Neural cell (in vitro differentiated cells): ENCODE measurements at regions not wholly inside any gene's neighbourhood (a gene's known extent, or its start where the extent isn't known, plus 50 kb on each side); places are given as distances from the start of the nearest gene placed in this dataset.

Source experiments
- H2AFZ ChIP-seq: fragments of 200-600, 300-800 bp; sonication (generic), shearing (Covaris generic); 2 replicates; pipeline ENCODE4 v1.6.0; 2014; ENCODE audit warnings: low read depth, mild to moderate bottlenecking, antibody characterized with exemption, low read length, moderate library complexity
- H3F3A ChIP-seq: fragments of 200-600 bp; shearing (Covaris generic); 2 replicates; pipeline ENCODE4 v1.6.1; 2016; ENCODE audit warnings: mild to moderate bottlenecking, moderate library complexity, mixed read lengths, antibody characterized with exemption, low read length; ENCODE audit not compliant: insufficient read depth, poor library complexity, severe bottlenecking
- H3K27ac ChIP-seq: fragments of 200-600, 300-800 bp; sonication (generic), shearing (Covaris generic); 2 replicates; pipeline ENCODE4 v1.5.1; 2014; ENCODE audit warnings: mild to moderate bottlenecking, low read length, moderate library complexity
- H3K27me3 ChIP-seq: fragments of 300-800, 200-600 bp; sonication (generic), shearing (Covaris generic); 2 replicates; pipeline ENCODE4 v1.6.0; 2014; ENCODE audit warnings: mild to moderate bottlenecking, low read depth, low read length, moderate library complexity; ENCODE audit not compliant: insufficient read depth
- H3K36me3 ChIP-seq: fragments of 300-800, 200-600 bp; sonication (generic), shearing (Covaris generic); 2 replicates; pipeline ENCODE4 v1.5.1; 2014; ENCODE audit warnings: mild to moderate bottlenecking, antibody characterized with exemption, low read length, moderate library complexity; ENCODE audit not compliant: insufficient read depth
- H3K4me2 ChIP-seq: fragments of 300-800, 200-600 bp; sonication (generic), shearing (Covaris generic); 2 replicates; pipeline ENCODE4 v1.6.0; 2014; ENCODE audit warnings: mild to moderate bottlenecking, low read length
- H3K4me3 ChIP-seq: fragments of 300-800, 200-600 bp; sonication (generic), shearing (Covaris generic); 2 replicates; pipeline ENCODE4 v1.5.1; 2014; ENCODE audit warnings: mild to moderate bottlenecking, low read length, moderate library complexity
- H3K79me2 ChIP-seq: fragments of 200-600 bp; shearing (Covaris generic); replicated peaks from 2 replicates; pipeline ENCODE4 v1.6.0; 2014; ENCODE audit warnings: mild to moderate bottlenecking, low read length, moderate library complexity; ENCODE audit not compliant: insufficient read depth
- H3K9ac ChIP-seq: fragments of 300-800, 200-600 bp; sonication (generic), shearing (Covaris generic); 2 replicates; pipeline ENCODE4 v1.6.1; 2016; ENCODE audit warnings: mild to moderate bottlenecking, low read length, mixed read lengths
- H3K9me2 ChIP-seq: fragments of 200-600 bp; shearing (Covaris generic); 2 replicates; pipeline ENCODE4 v1.6.1; 2016; ENCODE audit warnings: mild to moderate bottlenecking, low read length, mixed read lengths; ENCODE audit not compliant: insufficient read depth
- H3K9me3 ChIP-seq: fragments of 200-600, 300-800 bp; sonication (generic), shearing (Covaris generic); 2 replicates; pipeline ENCODE4 v1.6.1; 2016; ENCODE audit warnings: mild to moderate bottlenecking, mixed run types, low read length, moderate library complexity, mixed read lengths
- H4K20me1 ChIP-seq: fragments of 200-600 bp; shearing (Covaris generic); 2 replicates; pipeline ENCODE4 v1.6.1; 2016; ENCODE audit warnings: mild to moderate bottlenecking, mixed run types; ENCODE audit not compliant: insufficient read depth
- CTCF ChIP-seq: fragments of 450-650 bp; IDR thresholded peaks from 2 replicates; pipeline ENCODE4 v1.5.1; 2014; ENCODE audit warnings: antibody characterized with exemption, mild to moderate bottlenecking, moderate library complexity; ENCODE audit not compliant: poor library complexity, severe bottlenecking
- EP300 ChIP-seq: fragments of 450-650 bp; conservative IDR thresholded peaks from 2 replicates; pipeline ENCODE4 v1.6.1; 2014; ENCODE audit warnings: antibody characterized with exemption, mild to moderate bottlenecking, moderate library complexity; ENCODE audit not compliant: poor library complexity, severe bottlenecking
- EZH2 ChIP-seq: fragments of 200-600, 300-800 bp; shearing (Covaris generic), sonication (generic); IDR thresholded peaks from 2 replicates; pipeline ENCODE4 v1.6.1; 2014; ENCODE audit warnings: antibody characterized with exemption, low read length, borderline replicate concordance, mild to moderate bottlenecking; ENCODE audit not compliant: insufficient read depth, poor library complexity, severe bottlenecking
- MXI1 ChIP-seq: fragments of 450-650 bp; conservative IDR thresholded peaks from 2 replicates; pipeline ENCODE4 v1.6.1; 2014; ENCODE audit warnings: antibody characterized with exemption, mild to moderate bottlenecking; ENCODE audit not compliant: poor library complexity, severe bottlenecking
- POLR2AphosphoS5 ChIP-seq: IDR thresholded peaks from 2 replicates; pipeline ENCODE4 v1.6.1; 2012
- RAD21 ChIP-seq: fragments of 450-650 bp; conservative IDR thresholded peaks from 2 replicates; pipeline ENCODE4 v1.6.1; 2014; ENCODE audit warnings: antibody characterized with exemption, mild to moderate bottlenecking, moderate library complexity
- REST ChIP-seq: IDR thresholded peaks from 2 replicates; pipeline ENCODE4 v1.6.1; 2012; ENCODE audit warnings: borderline replicate concordance
- SMC3 ChIP-seq: fragments of 450-650 bp; conservative IDR thresholded peaks from 2 replicates; pipeline ENCODE4 v1.6.1; 2014; ENCODE audit warnings: antibody characterized with exemption, mild to moderate bottlenecking, moderate library complexity; ENCODE audit not compliant: poor library complexity
- TAF1 ChIP-seq: IDR thresholded peaks from 2 replicates; pipeline ENCODE4 v1.6.1; 2012; ENCODE audit warnings: low read depth

- no peak overlapping the region for H3K9ac ChIP-seq
- H3K9me2 ChIP-seq = no peaks in the 10 kb centered on the region
- H4K20me1 ChIP-seq = no peaks in the 10 kb centered on the region
- no peaks in the 10 kb centered on the region for H3K79me2 ChIP-seq
- no peak for TF ChIP-seq TAF1
- no peak for TF ChIP-seq EZH2
- TF ChIP-seq RAD21 = no peak
- no peak for TF ChIP-seq MXI1
- no peak for TF ChIP-seq REST
- no peak for TF ChIP-seq EP300
- H2AFZ ChIP-seq = no peak overlapping the region
- no peaks in the 10 kb centered on the region for H3K27me3 ChIP-seq
- no peaks in the 10 kb centered on the region for H3K36me3 ChIP-seq
- no peak overlapping the region for H3K27ac ChIP-seq
- no peaks in the 10 kb centered on the region for H3K9me3 ChIP-seq
- no peak overlapping the region for H3K4me2 ChIP-seq
- no peaks in the 10 kb centered on the region for H3F3A ChIP-seq
- H3K4me3 ChIP-seq = no peak overlapping the region
These were observed 1599.7 kb downstream of the ARAP2 start for GRCh38 chr4:34644579-34645115.

DNA sequence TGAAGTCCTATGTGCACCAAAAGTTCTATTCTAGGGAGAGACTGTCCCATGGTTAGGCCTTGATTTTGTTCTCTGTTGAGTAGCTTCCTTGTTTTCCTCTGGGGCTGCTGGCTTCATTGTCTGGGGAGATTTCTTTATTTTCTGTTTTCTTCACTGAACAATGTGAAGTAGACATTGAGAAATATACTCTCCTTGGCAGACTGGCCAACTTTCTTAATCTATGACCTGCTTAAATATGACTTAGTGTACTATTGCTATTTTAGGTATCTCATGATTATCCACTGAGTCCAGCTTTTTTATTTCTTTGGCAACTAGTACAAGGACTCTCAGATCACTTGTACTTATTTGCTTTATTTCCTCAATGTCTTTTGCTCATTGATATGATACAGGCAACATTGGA is 1594.6 kb downstream of the ARAP2 start:
- TF ChIP-seq MXI1 (no peak), EP300 (no peak), CTCF (no peak), SMC3 (no peak), REST (no peak), TAF1 (no peak), POLR2AphosphoS5 (no peak), RAD21 (no peak), EZH2 (no peak)
- H3K27me3 ChIP-seq = no peaks in the 10 kb centered on the region
- no peak overlapping the region for H2AFZ ChIP-seq
- no peaks in the 10 kb centered on the region for H4K20me1 ChIP-seq
- no peak overlapping the region for H3K4me3 ChIP-seq
- H3K9me2 ChIP-seq = no peaks in the 10 kb centered on the region
- no peaks in the 10 kb centered on the region for H3K79me2 ChIP-seq
- no peak overlapping the region for H3K9ac ChIP-seq
- no peak overlapping the region for H3K4me2 ChIP-seq
- H3K36me3 ChIP-seq = no peaks in the 10 kb centered on the region
- H3F3A ChIP-seq = no peaks in the 10 kb centered on the region
- H3K9me3 ChIP-seq = no peaks in the 10 kb centered on the region
- no peak overlapping the region for H3K27ac ChIP-seq
